WI38 (cell line): ENCODE measurements at regions not wholly inside any gene's neighbourhood (a gene's known extent, or its start where the extent isn't known, plus 50 kb on each side); places are given as distances from the start of the nearest gene placed in this dataset.

Experiments
- H3K4me3 ChIP-seq: 2 replicates; pipeline ENCODE4 v1.5.1; 2011; ENCODE audit warnings: low read depth, mild to moderate bottlenecking, control low read depth, low read length
- CTCF ChIP-seq: IDR thresholded peaks from 2 replicates; pipeline ENCODE4 v1.5.1; 2012; ENCODE audit warnings: low read depth, mild to moderate bottlenecking, control low read depth, low read length

GRCh38 chr12:63301311-63301710, 150.3 kb upstream of the AVPR1A start:
- H3K4me3 ChIP-seq = no peak overlapping the region
- no peak for TF ChIP-seq CTCF

GRCh38 chr12:63298386-63298930, 147.5 kb upstream of the AVPR1A start:
- TF ChIP-seq CTCF = no peak
- H3K4me3 ChIP-seq = no peak overlapping the region

- no peak overlapping the region for H3K4me3 ChIP-seq
- no peak for TF ChIP-seq CTCF
Measured at GRCh38 chr12:63294327-63294632, 143.3 kb upstream of the AVPR1A start.

- no peak overlapping the region for H3K4me3 ChIP-seq
- TF ChIP-seq CTCF = no peak
Measured at GRCh38 chr12:63292471-63293221, 141.6 kb upstream of the AVPR1A start.

- peak; percentile 53 for TF ChIP-seq CTCF
- no peak overlapping the region for H3K4me3 ChIP-seq
Measured at GRCh38 chr12:63276537-63277365, 125.8 kb upstream of the AVPR1A start.

GRCh38 chr12:63266988-63267387, 116.0 kb upstream of the AVPR1A start:
- H3K4me3 ChIP-seq = no peak overlapping the region
- TF ChIP-seq CTCF = no peak

GRCh38 chr12:63264629-63265028, 113.6 kb upstream of the AVPR1A start:
- no peak overlapping the region for H3K4me3 ChIP-seq
- no peak for TF ChIP-seq CTCF
